CD14-positive monocyte (primary cell): ENCODE measurements at regions not wholly inside any gene's neighbourhood (a gene's known extent, or its start where the extent isn't known, plus 50 kb on each side); places are given as distances from the start of the nearest gene placed in this dataset.
A peak's percentile ranks its signal among the peaks of the same experiment; 100 is the strongest.
"Not testable (repeated sequence)": the region's sequence is repeated elsewhere in the genome, so short reads cannot be mapped to it uniquely, and the experiment has no call there.

Experiments
- DNase-seq, 3 donors: peaks; one replicate each; pipeline ENCODE4 v3.0.0-alpha.2; 2011 to 2022
- H2AFZ ChIP-seq: 2 replicates; pipeline ENCODE4 v1.6.0; 2012; ENCODE audit warnings: mild to moderate bottlenecking, low read depth, low read length, inconsistent platforms; ENCODE audit not compliant: insufficient read depth, poor library complexity, severe bottlenecking
- H3K27ac ChIP-seq, 2 donors: 1 replicate in 1 of 2; 2 replicates in 1 of 2; pipeline ENCODE4 v1.5.1; 2012 to 2013; ENCODE audit warnings: low read length in 2 of 2, control low read depth in 1 of 2, inconsistent platforms in 1 of 2, low read depth in 1 of 2, mild to moderate bottlenecking in 1 of 2
- H3K27me3 ChIP-seq, 2 donors: one replicate each; pipeline versions ENCODE4 v1.6.0 to v1.6.1; 2011 to 2013; ENCODE audit warnings: low read length in 2 of 2; ENCODE audit not compliant: control insufficient read depth in 2 of 2, insufficient read depth in 2 of 2
- H3K36me3 ChIP-seq, 2 donors: replicated peaks in 1 of 2; 1 replicate in 1 of 2; 2 replicates in 1 of 2; pipeline versions ENCODE4 v1.5.1 to v1.6.1; 2012 to 2013; ENCODE audit warnings: low read length in 2 of 2, control low read depth in 1 of 2, inconsistent platforms in 1 of 2, mild to moderate bottlenecking in 1 of 2; ENCODE audit not compliant: insufficient read depth in 2 of 2, control insufficient read depth in 1 of 2
- H3K4me1 ChIP-seq, 2 donors: 1 replicate in 1 of 2; 2 replicates in 1 of 2; pipeline versions ENCODE4 v1.5.1 to v1.6.1; 2012 to 2013; ENCODE audit warnings: low read length in 2 of 2, control low read depth in 1 of 2, inconsistent platforms in 1 of 2, mild to moderate bottlenecking in 1 of 2, moderate library complexity in 1 of 2; ENCODE audit not compliant: insufficient read depth in 2 of 2, control insufficient read depth in 1 of 2
- H3K4me2 ChIP-seq: replicated peaks from 2 replicates; pipeline ENCODE3; 2012; ENCODE audit warnings: low read length, moderate library complexity, mild to moderate bottlenecking; ENCODE audit not compliant: poor library complexity, severe bottlenecking; ENCODE audit errors: extremely low read depth
- H3K4me3 ChIP-seq, 3 experiments: fragments of 200-600 bp in 1 of 3; sonication (generic) in 1 of 3; replicated peaks in 1 of 3; 1 replicate in 2 of 3; 2 replicates in 1 of 3; pipeline ENCODE4 v1.5.1; 2011 to 2013; ENCODE audit warnings: low read length in 3 of 3, mild to moderate bottlenecking in 3 of 3, control low read depth in 2 of 3, low read depth in 2 of 3, inconsistent platforms in 1 of 3, moderate library complexity in 1 of 3
- H3K79me2 ChIP-seq: 2 replicates; pipeline ENCODE4 v1.6.0; 2012; ENCODE audit warnings: mild to moderate bottlenecking, control low read depth, inconsistent platforms, low read length, moderate library complexity; ENCODE audit not compliant: insufficient read depth
- H3K9ac ChIP-seq: 2 replicates; pipeline ENCODE4 v1.6.0; 2017; ENCODE audit warnings: low read length, mild to moderate bottlenecking; ENCODE audit not compliant: insufficient read depth, poor library complexity, severe bottlenecking
- H3K9me3 ChIP-seq, 2 donors: replicated peaks in 1 of 2; 1 replicate in 1 of 2; 2 replicates in 1 of 2; pipeline versions ENCODE4 v1.5.1 to v1.6.1; 2012 to 2013; ENCODE audit warnings: low read length in 2 of 2, control low read depth in 1 of 2; ENCODE audit not compliant: control insufficient read depth in 1 of 2, insufficient read depth in 1 of 2
- H4K20me1 ChIP-seq: 2 replicates; pipeline ENCODE4 v1.6.0; 2012; ENCODE audit warnings: mild to moderate bottlenecking, low read length, control low read depth, moderate library complexity; ENCODE audit not compliant: insufficient read depth
- H3K27ac Mint-ChIP-seq, 7 donors: one replicate each; pipeline ENCODE4 v1.8.0; 2020; ENCODE audit warnings: mild to moderate bottlenecking in 7 of 7, mixed read lengths in 7 of 7, moderate library complexity in 6 of 7, inconsistent platforms in 2 of 7
- H3K27me3 Mint-ChIP-seq, 3 donors: one replicate each; pipeline ENCODE4 v1.8.0; 2021 to 2022; ENCODE audit warnings: low read depth in 3 of 3, mild to moderate bottlenecking in 3 of 3, mixed read lengths in 3 of 3, moderate library complexity in 3 of 3, inconsistent platforms in 1 of 3
- H3K36me3 Mint-ChIP-seq, 2 donors: one replicate each; pipeline ENCODE4 v1.8.0; 2020; ENCODE audit warnings: mixed read lengths in 2 of 2, inconsistent platforms in 1 of 2, mild to moderate bottlenecking in 1 of 2
- H3K4me1 Mint-ChIP-seq: one replicate; pipeline ENCODE4 v1.8.0; 2020; ENCODE audit warnings: mild to moderate bottlenecking, mixed read lengths
- H3K4me3 Mint-ChIP-seq, 2 donors: one replicate each; pipeline ENCODE4 v1.8.0; 2020; ENCODE audit warnings: mild to moderate bottlenecking in 2 of 2, mixed read lengths in 2 of 2, moderate library complexity in 1 of 2
- H3K9me3 Mint-ChIP-seq, 7 donors: one replicate each; pipeline ENCODE4 v1.8.0; 2020 to 2022; ENCODE audit warnings: mixed read lengths in 7 of 7, mild to moderate bottlenecking in 6 of 7, moderate library complexity in 6 of 7, inconsistent platforms in 2 of 7
- CTCF ChIP-seq: fragments of 200-600 bp; IDR thresholded peaks from one replicate; pipeline ENCODE4 v1.8.0; 2022; ENCODE audit warnings: antibody characterized with exemption, mild to moderate bottlenecking
- WGBS: methylation state at CpG from one replicate; pipeline ENCODE4 v1.1.5; 2013; ENCODE audit warnings: missing lambda C conversion rate; ENCODE audit not compliant: insufficient coverage; 5-methylcytosine and 5-hydroxymethylcytosine counted together
- intact Hi-C, 2 donors: fragments of 100-400 bp; cut with micrococcal nuclease; formaldehyde crosslinking; loops; one replicate each; pipeline versions ENCODE4 v1.15.0 to v1.15.1; 2023

- 47% methylated on average over 93 of the region's 96 CpGs for WGBS
- Histone ChIP-seq H3K27me3 (no peaks in the 10 kb centered on the region), H3K36me3 (no peaks in the 10 kb centered on the region), H3K27ac (no peak overlapping the region), H3K4me2 (no peak overlapping the region), H3K4me1 (no peaks in the 10 kb centered on the region), H3K9ac (no peak overlapping the region), H3K4me3 (no peak overlapping the region), H2AFZ (no peak overlapping the region), H4K20me1 (no peaks in the 10 kb centered on the region), H3K9me3 (peaks cover 33% of the 10 kb centered on the region in 2 donors), H3K79me2 (no peaks in the 10 kb centered on the region)
- Mint-ChIP-seq H3K9me3 (peaks cover 18 to 48% (median 38%) of the 10 kb centered on the region in 7 donors), H3K27me3 (peaks cover 0 to 10% (median 5%) of the 10 kb centered on the region in 3 donors), H3K36me3 (no peaks in the 10 kb centered on the region), H3K27ac (no peak overlapping the region), H3K4me1 (no peaks in the 10 kb centered on the region), H3K4me3 (peak overlapping the region in 1 of 2 donors; percentile 35)
- DNase-seq, result no peak
- TF ChIP-seq CTCF, result no peak
- intact Hi-C loops, result no loop called here
Observed at GRCh38 chr17:26731005-26731921, 562.7 kb upstream of the WSB1 start.

- H3K27me3 ChIP-seq, H3K4me2 ChIP-seq, H3K27ac Mint-ChIP-seq, H3K4me1 ChIP-seq, H3K27ac ChIP-seq, H3K4me3 ChIP-seq, H4K20me1 ChIP-seq, intact Hi-C loops, H3K4me3 Mint-ChIP-seq, H3K9ac ChIP-seq, H3K4me1 Mint-ChIP-seq, H3K36me3 Mint-ChIP-seq, H3K36me3 ChIP-seq, H3K79me2 ChIP-seq, H2AFZ ChIP-seq, DNase-seq: not testable (repeated sequence)
- H3K9me3 ChIP-seq, result peaks cover 33 to 37% of the 10 kb centered on the region in 2 donors
- Mint-ChIP-seq H3K9me3 (peaks cover 18 to 55% (median 43%) of the 10 kb centered on the region in 7 donors), H3K27me3 (peaks cover 0 to 10% (median 5%) of the 10 kb centered on the region in 3 donors)
- 69% methylated on average over 17 of the region's 22 CpGs for WGBS
Observed at GRCh38 chr17:26731926-26732325, 562.0 kb upstream of the WSB1 start.

GRCh38 chr17:26734775-26735174 is 559.1 kb upstream of the WSB1 start:
- H3K4me2 ChIP-seq, H3K4me1 ChIP-seq, H4K20me1 ChIP-seq, H3K4me3 Mint-ChIP-seq, H3K79me2 ChIP-seq, intact Hi-C loops, H3K27ac Mint-ChIP-seq, H2AFZ ChIP-seq, H3K27ac ChIP-seq, DNase-seq, H3K4me1 Mint-ChIP-seq, H3K36me3 ChIP-seq, H3K36me3 Mint-ChIP-seq, H3K27me3 ChIP-seq, H3K4me3 ChIP-seq, H3K9ac ChIP-seq: not testable (repeated sequence)
- H3K9me3 Mint-ChIP-seq, result peaks cover 28 to 61% (median 55%) of the 10 kb centered on the region in 7 donors
- H3K9me3 ChIP-seq, result peaks cover 33 to 37% of the 10 kb centered on the region in 2 donors
- WGBS, result 43% methylated on average over 1 of the region's 2 CpGs
- H3K27me3 Mint-ChIP-seq, result peaks cover 0 to 10% (median 5%) of the 10 kb centered on the region in 3 donors

- H3K4me2 ChIP-seq, H3K36me3 ChIP-seq, H3K27me3 ChIP-seq, H3K4me3 ChIP-seq, H3K9ac ChIP-seq, H4K20me1 ChIP-seq, H3K27ac ChIP-seq, DNase-seq, H3K4me1 Mint-ChIP-seq, intact Hi-C loops, H3K4me1 ChIP-seq, H3K27ac Mint-ChIP-seq, H3K79me2 ChIP-seq, H3K27me3 Mint-ChIP-seq, H3K36me3 Mint-ChIP-seq, H3K4me3 Mint-ChIP-seq, H2AFZ ChIP-seq: not testable (repeated sequence)
- peaks cover 30 to 34% of the 10 kb centered on the region in 2 donors for H3K9me3 ChIP-seq
- peaks cover 32 to 67% (median 53%) of the 10 kb centered on the region in 7 donors for H3K9me3 Mint-ChIP-seq
- no CpG with 5 or more reads among the region's 6 CpGs for WGBS
Observed at GRCh38 chr17:26735977-26736376, 557.9 kb upstream of the WSB1 start.
